GM19035 (cell line): ENCODE measurements at regions not wholly inside any gene's neighbourhood (a gene's known extent, or its start where the extent isn't known, plus 50 kb on each side); places are given as distances from the start of the nearest gene placed in this dataset.

ENCODE experiments used
- ATAC-seq: cut with Tn5 transposase; IDR thresholded peaks from one replicate; pipeline ENCODE4 v1.9.1; 2021; ENCODE audit not compliant: unreplicated experiment

DNA sequence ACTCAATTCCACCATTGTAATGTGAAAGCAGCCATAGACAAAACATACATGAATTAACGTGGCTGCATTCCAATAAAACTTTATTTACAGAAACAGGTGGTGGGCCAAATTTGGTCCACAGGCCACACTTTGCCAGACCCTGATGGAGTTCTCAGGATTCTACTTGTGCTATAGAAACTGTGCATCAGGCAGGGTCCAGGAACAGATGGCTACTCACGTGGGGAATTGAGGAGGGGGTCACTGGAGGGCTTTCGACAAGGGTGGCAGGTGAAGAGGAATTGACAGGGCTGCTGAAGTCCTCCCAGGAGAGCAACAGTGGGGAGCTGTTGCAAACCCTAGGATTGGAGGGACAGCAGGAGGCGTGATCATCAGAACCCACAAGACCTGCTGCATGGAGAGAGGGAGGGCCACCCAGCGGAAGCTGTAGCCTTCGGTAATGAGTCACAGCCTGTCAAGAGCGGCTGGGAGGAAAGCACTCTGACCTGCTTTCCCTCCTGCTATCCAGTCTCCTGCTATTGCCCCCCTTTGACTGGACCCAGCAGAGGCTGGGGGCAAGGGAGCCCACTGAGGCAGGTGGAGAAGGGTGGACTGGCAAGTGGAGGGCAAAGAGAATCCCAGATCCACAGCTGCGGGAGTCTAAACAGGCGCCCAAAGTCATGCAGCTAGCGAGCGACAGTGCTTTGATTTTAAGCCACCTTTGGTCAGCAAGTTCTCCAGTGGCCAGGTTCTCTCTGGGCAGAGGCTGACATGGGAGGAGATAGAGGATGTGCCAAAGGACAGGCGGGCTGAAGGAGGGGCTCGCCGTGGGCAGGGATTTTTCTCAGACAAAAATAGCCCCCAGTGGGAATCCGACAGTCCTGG is 138.3 kb upstream of the SMIM23 start:
- ATAC-seq, result no peak

DNA sequence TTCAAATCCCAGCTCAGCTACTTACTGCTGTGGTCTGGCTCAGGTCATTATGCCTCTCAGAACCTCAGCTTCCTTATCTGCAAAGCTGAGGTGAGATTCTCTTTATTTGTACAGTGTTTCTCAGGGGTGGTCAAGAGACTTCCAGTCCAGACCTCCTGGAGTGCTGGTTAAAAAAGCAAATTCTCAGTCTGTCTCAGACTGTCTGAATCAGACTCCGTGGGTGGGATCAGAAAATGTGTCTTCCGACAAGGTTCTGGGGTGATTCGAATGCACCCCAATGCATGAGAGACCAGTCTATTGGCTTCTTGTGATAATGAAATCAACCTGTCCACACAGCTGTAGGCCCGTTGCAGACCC is 137.7 kb upstream of the SMIM23 start:
- ATAC-seq, result no peak

DNA sequence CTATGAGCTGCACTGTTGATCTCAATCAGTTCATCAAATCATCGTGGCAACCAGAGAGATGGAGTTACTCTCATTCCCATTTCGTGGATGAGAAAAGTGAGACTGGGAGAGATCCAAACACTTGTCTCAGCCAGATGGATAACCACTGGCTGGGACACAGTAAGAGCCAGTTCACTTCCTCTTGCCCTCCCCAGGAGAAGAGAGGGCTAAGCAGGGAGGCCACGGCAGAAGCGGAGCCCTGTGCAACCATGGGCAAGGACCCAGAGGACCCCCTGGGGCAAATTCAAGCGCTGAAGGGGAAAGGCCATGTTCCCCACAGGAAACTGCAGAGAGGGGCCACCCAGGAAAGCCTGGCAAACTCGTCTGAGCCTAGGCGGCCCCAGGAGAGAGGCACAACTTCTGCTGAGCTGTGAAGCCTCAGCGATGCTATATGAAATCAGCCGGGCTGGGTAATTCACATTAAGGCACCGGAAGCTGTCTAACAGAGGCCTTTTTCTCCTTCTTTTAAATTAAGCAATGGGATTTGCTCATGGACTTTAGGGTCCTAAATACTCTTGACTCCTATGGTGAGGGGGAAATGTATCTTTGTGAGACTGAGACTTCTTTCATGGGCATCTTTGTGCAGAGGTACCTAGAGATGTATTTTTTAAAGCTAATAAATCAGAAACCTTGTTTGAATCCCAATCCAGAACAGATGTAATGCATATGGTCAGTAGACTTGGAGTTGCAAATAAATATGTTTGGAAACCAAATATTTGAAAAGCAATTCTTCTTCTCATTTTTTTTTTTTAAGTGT is 137.1 kb upstream of the SMIM23 start:
- no peak for ATAC-seq

DNA sequence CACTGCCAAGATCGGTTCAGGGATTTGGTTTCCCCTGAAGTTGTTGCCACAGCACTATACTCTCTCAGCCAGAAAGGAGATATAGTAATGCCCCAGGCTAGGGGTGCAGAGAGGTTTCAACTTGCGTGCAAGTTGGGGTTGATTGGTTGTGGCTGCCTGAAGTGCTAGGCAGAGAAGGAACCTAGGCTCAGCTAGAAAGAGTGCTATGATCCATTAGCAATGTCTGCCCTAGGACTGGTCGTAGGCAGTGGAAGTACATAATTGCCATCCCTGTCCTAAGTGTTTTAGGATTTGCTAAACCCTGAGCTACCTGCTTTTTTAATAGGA is 136.6 kb upstream of the SMIM23 start:
- no peak for ATAC-seq

DNA sequence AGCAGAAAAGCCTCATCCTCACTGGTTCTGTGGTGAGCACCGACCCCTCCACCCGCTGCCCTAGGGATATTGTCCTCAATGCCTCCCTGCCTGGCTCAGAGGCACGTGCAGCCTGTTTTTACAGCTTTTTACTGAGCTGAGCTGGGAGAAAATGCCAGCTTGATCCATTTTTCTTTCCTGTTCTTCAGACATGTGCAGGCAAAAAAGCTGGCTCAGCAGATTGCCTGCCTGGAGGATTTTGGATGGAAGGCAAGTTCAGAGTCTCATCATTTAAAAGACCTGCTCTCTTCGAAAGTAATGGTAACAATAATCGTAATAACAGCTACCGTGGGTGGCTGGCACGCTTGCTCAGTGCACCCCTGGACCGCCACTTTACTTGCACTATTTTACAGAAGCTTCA is 135.0 kb upstream of the SMIM23 start:
- no peak for ATAC-seq

DNA sequence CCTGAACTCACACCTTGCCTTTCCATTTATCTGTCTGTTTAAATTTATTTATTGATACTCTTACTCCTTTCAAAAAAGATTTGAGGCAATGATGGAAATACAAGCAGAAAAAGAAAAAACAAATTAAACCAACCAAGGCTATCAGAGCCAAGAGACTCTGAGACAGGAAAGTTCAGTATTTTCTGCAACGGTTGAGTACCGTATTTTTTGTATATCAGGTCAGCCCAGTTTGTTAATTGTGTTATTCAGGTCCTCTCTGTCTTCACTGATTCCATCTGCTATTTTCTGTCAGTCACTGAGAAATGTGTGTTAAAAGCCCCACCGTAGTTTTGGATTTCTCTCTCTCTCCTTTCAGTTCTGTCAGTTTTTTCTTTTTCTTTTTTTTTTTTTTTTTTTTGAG is 134.5 kb upstream of the SMIM23 start:
- no peak for ATAC-seq

DNA sequence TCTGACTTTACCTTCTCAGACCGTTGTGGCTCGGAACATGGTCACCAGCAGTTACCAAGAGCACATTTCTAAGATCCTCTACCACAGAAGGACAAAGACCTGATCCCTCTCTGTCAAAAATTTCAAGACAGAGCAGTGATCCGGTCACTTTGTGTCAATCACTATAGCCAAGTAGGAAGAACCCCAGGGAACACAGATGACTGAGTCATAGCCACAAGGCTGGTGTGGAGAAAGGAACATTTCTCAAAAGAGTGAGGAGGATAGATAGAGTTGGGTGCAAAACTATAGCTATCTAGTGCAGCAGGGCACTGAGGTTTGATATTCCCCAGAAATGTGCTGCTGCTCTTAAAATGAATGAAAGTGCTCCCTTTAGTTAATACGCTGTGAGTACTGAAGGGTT is 130.7 kb upstream of the SMIM23 start:
- ATAC-seq, result no peak

DNA sequence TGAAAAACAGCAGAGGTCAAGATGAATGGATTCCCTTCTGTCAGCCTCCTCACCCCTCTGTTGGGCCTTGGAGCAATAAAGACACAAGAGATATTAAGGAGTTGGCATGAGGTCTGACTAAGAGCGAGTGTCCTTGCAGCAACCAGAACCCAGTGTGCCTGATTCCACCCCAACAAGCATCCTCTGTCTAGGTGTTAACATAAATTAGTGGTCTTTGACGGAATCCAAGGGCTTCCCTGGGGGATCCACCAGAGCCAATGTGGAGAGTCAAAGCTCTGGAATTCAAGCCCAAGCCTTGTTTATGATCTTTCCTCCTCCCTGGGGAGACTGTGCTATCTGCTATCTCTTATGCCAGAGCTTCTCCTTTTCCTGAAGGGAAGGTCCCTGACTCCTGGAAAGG is 128.1 kb upstream of the SMIM23 start:
- no peak for ATAC-seq

DNA sequence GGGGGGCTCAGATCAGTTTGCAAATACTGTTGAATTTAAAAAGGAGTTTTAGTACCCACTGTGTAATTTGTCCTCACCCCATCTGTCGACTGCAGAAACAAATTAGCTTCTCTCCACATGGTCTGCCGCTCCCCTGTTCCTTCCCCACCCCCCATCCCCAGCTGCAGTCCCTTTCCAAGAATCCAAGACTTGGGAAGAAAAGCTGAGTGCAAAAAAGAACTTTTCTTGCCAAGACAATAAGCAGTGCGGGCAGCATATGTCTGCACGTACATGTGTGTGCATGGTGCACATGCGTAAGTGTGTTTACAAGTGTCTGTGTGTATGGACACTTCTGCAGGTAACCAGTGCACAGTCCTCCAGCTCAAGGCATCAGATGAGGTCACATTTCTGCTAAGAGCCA is 125.7 kb upstream of the SMIM23 start:
- ATAC-seq, result no peak

DNA sequence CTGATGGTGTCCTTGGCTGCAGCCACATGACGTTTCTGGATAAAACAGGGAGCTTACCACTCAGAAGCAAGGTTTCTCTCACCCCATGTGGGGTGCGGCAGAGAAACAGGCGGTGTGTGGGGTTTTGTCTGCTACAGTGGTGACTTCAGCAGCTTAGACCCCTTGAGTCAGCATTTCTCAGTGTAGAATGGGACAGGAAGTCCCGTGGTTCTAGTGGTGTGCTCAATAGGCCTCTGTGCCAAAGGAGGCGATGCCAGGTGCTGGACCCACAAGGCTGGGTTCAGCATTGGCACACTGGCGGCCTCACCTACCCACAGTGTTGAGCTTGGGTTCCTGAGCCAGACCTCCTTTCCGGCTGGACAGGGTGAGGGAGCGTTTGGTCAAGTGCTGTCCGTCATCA is 125.2 kb upstream of the SMIM23 start:
- no peak for ATAC-seq

DNA sequence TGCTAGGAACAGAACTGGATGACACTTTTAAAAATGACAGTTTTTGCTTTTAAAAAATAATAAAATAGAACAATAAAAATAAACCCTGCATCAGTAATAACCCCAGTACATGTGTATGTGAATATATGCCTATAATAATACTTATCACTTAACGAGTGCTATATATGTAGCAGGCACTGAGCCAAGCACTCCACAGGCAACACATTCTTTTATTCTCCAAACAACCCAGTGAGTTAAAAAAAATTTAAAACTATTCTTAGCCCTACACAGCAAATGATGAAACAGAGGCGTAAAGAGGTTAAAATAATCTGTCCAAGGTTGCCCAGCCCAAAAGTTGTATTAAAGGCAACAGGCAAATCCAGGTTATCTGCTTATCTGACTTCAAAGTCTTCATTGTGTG is 124.5 kb upstream of the SMIM23 start:
- ATAC-seq, result no peak

DNA sequence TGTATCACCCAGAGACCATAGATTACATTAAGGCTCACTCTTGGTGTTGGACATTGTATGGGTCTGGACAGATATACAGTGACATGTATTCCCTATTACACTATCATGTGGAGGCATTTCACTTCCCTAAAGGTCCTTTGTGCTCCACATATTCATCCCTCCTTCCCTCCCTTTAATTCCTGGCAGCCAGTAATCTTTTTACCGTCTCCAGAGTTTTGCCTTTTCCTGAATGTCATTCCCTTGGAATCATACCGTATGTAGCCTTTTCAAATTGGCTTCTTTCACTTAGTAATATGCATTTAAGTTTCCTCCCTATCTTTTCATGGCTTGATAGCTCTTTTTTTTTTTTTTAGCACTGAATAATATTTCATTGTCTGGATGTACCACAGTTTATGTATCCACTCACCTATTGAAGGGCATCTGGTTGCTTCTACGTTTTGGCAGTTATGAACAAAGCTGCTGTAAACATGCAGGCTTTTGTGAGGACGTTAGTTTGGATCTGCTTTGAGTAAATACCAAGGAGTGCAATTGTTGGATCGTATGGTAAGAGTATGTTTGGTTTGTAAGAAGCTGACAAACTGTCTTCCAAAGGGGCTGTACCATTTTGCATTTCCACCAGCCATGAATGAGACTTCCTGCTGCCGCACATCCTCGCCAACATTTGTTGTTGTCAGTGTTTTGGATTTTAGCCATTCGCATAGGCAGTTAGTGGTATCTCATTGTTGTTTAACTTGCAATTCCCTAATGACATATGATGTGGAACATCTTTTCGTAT is 122.1 kb upstream of the SMIM23 start:
- ATAC-seq, result no peak

DNA sequence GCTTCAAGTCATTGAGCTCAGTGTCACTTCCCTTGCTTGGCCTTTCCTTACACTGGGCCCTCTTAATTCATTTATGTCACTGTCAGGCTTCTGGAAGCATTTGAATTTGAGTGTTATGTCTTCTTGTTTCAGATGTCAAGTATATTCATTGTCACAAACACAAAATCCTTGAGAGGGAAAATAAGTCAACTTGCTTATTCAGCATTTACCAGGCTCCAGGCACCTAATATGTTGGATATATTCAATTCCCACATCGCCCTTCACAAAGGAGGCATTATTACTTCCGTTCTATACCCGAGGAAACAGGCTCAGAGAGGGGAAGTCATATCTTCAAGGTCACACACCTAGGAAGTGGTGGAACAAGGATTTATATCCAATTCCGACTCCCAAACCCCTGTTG is 121.1 kb upstream of the SMIM23 start:
- ATAC-seq, result no peak

DNA sequence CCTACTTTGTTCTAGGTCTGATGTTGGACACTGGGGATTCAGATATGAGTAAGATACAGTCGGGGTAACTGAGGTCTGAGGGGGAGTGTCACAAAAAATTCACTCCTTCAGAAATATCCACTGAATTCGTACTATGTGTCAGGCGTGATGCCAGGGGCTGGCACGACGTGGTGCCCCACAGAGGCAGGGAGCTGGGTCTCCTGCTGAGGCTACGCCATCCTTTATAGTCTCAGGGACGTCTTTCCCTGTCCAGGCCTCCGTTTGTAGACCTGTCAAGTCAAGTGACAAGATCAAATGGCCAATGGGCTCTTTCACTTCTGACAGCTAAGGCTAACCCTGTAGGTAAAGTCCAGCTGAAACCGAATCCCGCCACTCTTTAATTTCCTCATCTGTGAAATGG is 118.8 kb upstream of the SMIM23 start:
- no peak for ATAC-seq

DNA sequence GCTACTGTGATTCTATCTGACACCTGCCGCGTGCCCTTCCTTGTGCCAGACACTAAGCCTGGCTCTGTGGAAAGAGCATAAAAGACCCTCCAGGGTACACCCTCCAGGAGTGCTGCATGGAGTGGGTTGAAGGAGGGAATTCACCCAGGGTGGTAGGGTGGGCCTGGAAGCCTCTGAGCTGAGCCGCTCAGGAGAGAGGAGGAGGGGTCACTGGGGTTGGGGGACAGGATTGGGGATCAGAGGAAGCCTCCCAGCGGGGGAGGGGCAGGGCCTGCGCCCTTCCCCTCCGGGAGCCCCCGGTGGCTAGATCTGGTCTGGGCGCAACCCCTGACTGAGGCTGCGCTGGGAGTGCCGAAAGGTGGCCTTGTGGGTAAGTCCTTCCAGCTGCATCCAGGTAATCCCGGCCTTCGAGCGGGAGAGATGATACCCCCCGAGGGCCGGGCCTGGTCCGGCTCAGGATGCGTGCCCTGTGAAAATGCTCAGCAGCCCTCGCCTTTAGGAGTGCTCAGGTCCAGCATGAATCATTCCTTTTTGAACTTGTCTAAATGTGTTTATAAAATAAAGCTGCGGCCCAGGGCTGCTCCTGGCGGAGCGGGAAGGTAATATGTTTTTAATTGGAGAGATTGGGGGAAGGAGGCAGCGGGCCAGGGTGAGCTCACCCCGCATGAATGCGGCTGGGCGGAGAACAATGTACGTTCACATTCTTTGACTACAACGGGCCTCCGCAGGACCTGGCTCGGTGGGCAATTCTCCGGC is 118.1 kb upstream of the SMIM23 start:
- no peak for ATAC-seq

DNA sequence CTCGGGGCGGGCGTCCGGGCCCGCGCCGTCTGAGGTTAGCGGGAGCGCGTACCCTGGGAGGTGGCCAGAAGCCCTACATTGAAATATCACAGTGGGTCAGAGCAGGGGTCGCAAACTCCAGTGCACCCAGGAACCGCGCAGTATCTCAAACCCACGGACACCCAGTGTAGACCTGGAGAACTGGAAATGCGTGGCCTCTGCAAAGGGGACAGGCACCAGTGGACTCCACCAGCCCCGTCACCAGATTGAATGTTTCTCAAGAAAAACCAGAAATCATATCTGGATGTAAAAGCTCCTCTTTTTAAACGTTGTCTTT is 117.6 kb upstream of the SMIM23 start:
- no peak for ATAC-seq

DNA sequence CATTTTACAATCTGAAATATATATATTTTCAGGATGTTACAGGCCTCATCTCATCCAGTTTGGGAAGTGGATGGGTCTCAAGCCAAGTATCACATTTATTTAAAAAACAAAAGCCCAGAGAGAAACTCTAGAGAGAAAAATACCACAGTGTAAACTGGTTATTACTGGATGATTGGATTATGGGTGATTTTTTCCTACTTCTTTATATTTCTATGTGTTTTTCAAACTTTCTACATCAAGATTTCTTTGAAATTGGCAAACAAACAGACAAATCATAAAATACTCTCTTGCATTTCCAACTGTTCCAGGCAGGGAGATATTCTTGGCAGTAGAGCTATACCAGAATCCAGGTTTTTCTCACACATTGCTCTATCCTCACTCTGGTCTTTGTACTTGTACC is 116.0 kb upstream of the SMIM23 start:
- no peak for ATAC-seq

DNA sequence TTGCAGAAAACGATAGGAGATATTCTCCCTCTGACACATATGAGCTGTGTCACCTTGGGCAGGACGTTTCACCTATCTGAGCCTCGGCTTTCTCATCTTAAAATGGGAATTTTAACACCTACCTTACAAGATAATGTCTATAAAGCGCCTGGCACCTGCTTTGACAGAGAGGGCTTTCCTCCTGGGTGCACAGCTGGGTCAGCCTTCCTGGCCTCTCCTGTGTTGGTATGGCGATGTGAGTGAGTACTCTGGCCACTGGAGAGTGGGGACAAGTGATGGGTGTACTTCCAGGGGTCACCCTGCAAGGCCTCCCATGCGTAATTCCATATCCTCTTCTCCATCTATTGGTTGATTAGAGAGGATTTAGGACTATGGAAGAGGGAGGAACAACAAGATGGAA is 113.1 kb upstream of the SMIM23 start:
- no peak for ATAC-seq

DNA sequence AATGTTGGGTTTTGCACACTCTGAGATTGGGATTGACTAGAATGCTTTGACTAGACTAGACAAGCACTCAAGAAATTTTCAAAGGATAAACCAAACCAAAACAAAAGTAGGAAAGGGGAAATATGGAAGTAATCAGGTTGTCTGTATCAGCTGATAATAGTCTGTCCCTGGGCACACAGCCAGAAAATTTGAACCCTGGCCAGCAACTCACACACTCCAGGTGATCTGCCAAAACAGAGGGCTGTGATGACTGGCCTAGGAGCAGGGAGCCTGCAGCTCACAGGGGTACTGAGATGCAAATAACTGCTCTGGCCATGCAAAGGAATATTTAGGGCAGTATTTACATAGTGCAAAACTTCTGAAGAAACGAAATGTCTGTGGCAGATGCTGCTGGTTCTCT is 112.3 kb upstream of the SMIM23 start:
- no peak for ATAC-seq

DNA sequence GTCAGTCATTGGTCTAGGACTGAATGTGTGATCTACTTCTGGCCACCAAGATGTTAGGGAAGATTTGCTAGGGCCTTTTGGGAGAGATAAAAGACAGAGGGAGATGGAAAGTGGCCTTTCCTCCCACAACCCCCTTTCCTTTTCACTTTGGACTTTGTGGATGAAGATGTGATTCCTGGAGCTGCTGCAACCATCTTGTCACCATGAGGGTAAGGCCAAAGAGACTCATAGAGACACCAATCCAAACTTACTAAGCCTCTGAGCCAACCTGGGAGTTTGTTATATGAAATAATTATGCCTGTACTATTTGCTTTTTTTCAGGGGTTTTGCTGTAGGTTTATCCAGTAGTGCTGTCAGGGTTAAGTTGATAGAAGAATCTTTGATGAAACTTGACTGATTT is 111.8 kb upstream of the SMIM23 start:
- ATAC-seq, result no peak

DNA sequence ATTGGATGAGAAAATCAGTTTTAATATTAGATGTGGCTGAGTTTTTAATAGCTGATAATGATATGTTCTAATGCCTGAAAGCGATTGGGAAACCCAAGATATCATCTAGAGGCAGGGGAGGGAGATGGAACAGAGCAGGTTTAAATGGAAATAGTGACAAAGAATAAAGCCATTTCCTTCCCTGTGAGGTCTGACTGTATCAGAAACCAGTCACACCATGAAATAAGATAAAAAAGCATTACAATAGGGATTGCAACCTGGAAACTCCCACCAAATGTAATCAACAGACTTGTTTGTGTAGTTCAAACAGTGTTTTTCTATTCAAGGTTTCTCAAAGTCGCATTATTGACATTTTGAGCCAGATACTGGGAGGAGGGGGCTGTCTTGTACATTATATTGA is 110.1 kb upstream of the SMIM23 start:
- no peak for ATAC-seq
